ES-I3 (cell line): ENCODE measurements at regions not wholly inside any gene's neighbourhood (a gene's known extent, or its start where the extent isn't known, plus 50 kb on each side); places are given as distances from the start of the nearest gene placed in this dataset.

Source experiments
- H3K36me3 ChIP-seq: 2 replicates; pipeline ENCODE4 v1.6.1; 2013; ENCODE audit warnings: mild to moderate bottlenecking, low read length, control low read depth, moderate library complexity; ENCODE audit not compliant: insufficient read depth
- H3K4me1 ChIP-seq: 2 replicates; pipeline ENCODE4 v1.6.1; 2013; ENCODE audit warnings: mild to moderate bottlenecking, control low read depth, low read length; ENCODE audit not compliant: insufficient read depth
- H3K9ac ChIP-seq: 2 replicates; pipeline ENCODE4 v1.6.1; 2013; ENCODE audit warnings: low read depth, mild to moderate bottlenecking, low read length, moderate library complexity
- H3K9me3 ChIP-seq: 2 replicates; pipeline ENCODE4 v1.6.1; 2013; ENCODE audit warnings: mild to moderate bottlenecking, low read length, moderate library complexity; ENCODE audit not compliant: control insufficient read depth, insufficient read depth

DNA sequence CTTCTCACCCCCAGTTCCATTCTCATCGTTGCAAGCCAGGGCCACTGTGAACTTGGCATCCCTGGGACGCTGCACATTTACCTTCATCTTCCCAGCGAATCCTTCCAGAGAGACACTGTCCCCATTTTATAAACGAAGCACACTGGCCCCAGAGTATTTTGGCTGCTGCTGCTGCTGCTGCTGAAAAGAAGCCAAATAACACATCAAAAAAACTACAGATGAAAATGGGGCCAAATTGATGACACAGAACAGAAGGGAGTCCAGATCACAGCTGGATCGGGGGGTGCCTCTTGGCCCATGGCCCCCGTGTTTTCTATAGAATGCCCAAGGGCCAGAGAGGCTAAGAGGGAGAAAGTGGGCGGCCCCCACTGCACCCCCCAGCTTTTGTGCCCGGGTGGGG is 221.0 kb upstream of the IGF1R start:
- Histone ChIP-seq H3K9ac (no peak overlapping the region), H3K9me3 (no peaks in the 10 kb centered on the region; the same call in 1 of the 2 replicates), H3K4me1 (no peaks in the 10 kb centered on the region), H3K36me3 (no peaks in the 10 kb centered on the region)

DNA sequence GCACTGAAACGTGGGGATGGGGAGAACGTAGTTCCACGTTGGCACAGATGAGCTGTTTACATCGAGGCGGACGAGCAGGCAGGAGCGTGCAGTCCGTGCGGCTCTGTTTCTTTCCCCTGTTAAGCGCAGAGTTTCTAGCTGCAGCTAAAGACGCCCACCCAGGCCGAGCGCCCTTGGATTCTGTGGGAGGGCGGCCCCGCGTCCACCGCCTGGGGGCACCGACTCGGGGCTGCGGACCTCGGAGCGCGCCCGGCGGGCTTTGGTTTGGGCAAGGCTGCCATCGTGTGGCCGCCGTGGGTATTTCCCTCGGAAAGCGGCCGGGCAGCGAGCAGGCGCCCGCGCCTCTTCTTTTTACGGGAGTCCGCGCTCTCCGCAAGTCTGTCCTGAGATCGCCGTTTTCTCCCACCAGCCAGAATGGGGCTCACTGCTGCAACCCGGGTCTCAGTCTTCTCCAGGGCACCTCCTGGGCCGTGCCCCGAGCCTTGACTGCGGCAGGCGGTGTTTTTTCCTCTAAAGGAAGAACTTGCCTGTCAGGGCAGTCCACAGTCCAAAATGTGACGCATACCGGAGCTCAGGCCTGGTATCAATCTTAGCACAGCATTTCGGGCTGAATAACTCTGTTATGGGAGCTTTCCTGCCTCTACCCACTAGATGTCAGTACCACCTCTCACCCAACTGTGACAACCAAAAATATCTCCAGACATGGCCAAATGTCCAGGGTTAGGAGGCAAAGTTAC is 219.9 kb upstream of the IGF1R start:
- Histone ChIP-seq H3K9me3 (no peaks in the 10 kb centered on the region; the same call in 1 of the 2 replicates), H3K36me3 (no peaks in the 10 kb centered on the region), H3K4me1 (no peaks in the 10 kb centered on the region), H3K9ac (peak overlapping the region; percentile 47; the same call in 1 of the 2 replicates)

DNA sequence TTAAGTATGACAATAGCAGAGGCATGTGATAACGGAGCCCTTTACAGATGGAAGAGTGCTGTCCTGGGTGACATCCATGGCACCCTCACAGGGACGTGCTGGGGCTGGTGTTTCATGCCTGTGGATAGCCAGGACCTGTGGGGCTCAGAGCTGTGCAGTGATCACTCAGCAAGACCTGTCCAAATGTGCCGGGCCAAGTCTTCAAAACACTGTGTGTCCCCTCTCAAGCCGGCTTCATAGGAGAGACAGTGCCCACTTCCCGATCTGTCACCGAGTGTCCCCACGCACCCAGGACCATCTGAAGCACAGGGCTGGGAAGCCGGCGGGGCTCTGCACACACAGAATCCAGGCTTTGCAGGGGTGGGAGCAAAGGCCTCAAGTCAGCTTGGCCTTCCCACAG is 217.2 kb upstream of the IGF1R start:
- H3K9ac ChIP-seq, result no peak overlapping the region
- H3K4me1 ChIP-seq, result no peaks in the 10 kb centered on the region
- H3K36me3 ChIP-seq, result no peaks in the 10 kb centered on the region
- H3K9me3 ChIP-seq, result no peaks in the 10 kb centered on the region; the same call in 1 of the 2 replicates

DNA sequence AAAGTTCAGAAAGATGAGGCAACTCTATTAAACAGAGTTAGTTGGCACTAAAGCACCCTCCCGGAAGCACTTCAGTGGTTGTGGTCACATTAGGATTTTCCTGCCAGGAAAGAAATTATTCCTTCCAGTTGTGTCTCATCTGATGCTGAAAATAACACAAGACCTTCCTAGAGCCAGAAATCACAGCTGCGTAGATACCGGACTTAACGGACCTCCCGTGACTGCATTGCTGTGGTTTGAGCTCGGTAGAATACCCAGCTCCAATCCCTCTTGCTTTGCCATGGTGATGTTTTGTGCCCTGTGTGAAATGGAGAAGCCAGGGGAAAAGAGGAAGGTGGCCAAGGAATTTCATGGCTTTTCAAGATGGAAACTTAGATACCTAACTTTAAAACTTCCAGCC is 215.0 kb upstream of the IGF1R start:
- Histone ChIP-seq H3K9me3 (no peaks in the 10 kb centered on the region; the same call in 1 of the 2 replicates), H3K36me3 (no peaks in the 10 kb centered on the region)

DNA sequence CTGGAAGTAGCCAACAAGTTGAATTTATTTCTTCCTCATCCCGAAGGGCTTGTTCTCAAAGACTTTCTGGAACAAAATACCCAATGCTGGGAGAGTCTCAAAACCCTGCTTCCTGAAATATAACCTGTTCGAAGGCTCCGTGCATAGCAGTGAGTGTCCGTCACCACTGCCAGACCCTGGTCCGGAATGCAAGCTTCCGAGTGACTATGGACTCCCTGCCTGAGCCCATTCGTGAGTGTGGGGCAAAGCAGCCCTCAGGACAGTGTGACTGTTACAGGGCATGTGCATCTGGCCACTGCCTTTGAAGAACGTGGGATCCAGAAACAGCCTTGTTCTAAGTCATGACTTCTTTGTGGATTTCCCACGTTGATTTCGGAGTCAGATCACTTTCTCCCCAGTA is 214.5 kb upstream of the IGF1R start:
- Histone ChIP-seq H3K4me1 (no peaks in the 10 kb centered on the region), H3K9me3 (no peaks in the 10 kb centered on the region; the same call in 1 of the 2 replicates), H3K9ac (no peak overlapping the region), H3K36me3 (no peaks in the 10 kb centered on the region)

More for the DNA sequence above, 215.0 kb upstream of the IGF1R start:
- H3K4me1 ChIP-seq, result no peaks in the 10 kb centered on the region
- no peak overlapping the region for H3K9ac ChIP-seq

DNA sequence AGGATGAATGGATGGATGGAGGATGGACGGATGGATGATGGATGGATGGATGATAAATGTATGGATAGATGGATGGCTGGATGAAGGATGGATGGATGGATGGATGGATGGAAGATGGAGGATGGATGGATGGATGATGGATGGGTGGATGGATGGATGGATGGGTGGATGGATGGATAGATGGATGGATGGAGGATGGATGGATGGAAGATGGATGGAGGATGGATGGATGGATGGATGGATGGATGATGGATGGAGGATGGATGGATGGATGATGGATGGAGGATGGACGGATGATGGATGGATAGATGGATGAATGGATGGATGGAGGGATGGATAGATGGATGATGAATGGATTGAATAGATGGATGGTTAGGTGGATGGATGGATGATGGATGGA is 210.6 kb upstream of the IGF1R start:
- H3K36me3 ChIP-seq, result no peaks in the 10 kb centered on the region
- H3K9ac ChIP-seq, result no peak overlapping the region
- 0 out of 2 replicates have a peak, but pooled peaks cover under 1% of the 10 kb centered on the region for H3K4me1 ChIP-seq
- no peaks in the 10 kb centered on the region for H3K9me3 ChIP-seq

DNA sequence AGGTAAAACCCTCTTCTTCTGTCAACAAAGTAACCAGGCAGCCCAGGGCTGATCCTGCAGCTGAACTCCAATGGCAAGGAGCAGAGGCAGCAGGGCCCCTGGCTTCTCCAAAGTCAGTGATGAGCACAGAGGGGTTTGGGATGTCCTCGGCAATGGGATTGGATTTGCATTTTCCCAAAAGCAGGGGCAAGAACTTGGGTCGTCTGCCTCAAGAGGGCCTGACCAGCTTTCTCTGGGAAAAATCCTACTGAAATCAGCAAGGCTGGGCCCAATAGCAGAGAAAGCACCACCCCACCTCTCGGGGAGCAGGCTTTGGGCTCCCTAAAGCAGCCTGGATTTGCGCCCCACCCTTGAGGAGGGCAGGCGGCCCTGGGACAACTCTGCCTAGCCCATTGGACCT is 210.0 kb upstream of the IGF1R start:
- Histone ChIP-seq H3K4me1 (0 out of 2 replicates have a peak, but pooled peaks cover 6% of the 10 kb centered on the region), H3K9ac (no peak overlapping the region), H3K36me3 (no peaks in the 10 kb centered on the region), H3K9me3 (no peaks in the 10 kb centered on the region)

DNA sequence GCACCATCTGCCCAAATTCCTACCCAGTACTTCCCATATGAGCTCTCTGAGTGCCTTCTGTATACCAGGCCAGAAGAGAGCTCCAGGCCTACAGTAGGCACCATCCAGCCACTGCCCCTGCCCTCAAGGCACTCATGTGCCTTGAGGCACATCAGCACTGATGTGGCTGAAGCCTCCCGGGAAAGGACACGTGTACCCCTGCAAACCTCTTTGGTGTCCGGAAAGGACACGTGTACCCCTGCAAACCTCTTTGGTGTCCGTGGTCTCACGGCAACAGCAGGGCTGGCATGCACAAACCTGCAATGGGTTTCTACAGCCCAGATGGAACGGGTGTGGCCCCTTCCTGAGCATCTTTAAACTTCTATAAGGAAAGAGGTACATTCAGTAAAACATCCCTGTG is 209.4 kb upstream of the IGF1R start:
- Histone ChIP-seq H3K36me3 (no peaks in the 10 kb centered on the region), H3K9me3 (no peaks in the 10 kb centered on the region), H3K4me1 (0 out of 2 replicates have a peak, but pooled peaks cover 9% of the 10 kb centered on the region), H3K9ac (no peak overlapping the region)

DNA sequence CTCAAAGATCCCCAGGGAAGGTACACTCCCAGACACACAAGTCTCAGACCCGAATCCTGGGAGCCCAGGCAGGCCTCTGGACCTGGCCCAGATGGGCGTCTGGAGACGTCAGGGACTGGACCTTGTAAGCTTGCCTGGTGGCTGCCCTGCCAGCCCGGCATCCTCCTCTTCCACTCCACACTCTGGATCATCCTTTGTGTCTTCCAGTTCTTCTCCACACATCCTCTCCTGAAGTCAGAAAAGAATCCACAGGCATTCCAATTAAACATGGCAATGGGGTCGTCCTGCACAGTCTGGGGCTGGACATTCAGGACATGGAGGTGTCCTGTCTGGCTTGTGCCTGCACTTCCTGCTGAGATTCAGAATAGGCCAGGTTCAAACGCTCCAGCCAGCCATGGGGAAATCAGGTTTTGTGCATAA is 208.8 kb upstream of the IGF1R start:
- Histone ChIP-seq H3K4me1 (0 out of 2 replicates have a peak, but pooled peaks cover 9% of the 10 kb centered on the region), H3K9me3 (no peaks in the 10 kb centered on the region), H3K9ac (no peak overlapping the region), H3K36me3 (no peaks in the 10 kb centered on the region)

DNA sequence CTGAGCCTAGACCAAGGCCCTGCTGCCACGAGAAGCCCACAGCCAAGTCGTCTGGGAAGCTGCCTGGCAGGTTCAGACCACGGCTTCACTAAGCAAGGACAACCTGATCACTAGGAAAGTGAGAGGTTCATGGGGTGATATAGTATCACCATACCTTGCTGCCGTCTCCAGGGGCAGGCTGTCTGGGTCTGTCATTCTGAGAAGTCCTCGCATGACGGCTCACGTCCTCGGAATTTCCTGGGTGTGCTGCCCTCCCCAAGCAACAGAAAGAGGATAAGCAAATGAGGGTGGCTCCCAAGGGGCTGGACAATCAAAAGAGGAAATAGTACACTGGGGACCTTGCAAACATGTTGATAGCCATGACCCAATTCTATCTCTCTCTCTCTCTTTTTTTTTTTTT is 207.4 kb upstream of the IGF1R start:
- H3K36me3 ChIP-seq, result no peaks in the 10 kb centered on the region
- 0 out of 2 replicates have a peak, but pooled peaks cover 9% of the 10 kb centered on the region for H3K4me1 ChIP-seq
- H3K9ac ChIP-seq, result no peak overlapping the region
- no peaks in the 10 kb centered on the region for H3K9me3 ChIP-seq

DNA sequence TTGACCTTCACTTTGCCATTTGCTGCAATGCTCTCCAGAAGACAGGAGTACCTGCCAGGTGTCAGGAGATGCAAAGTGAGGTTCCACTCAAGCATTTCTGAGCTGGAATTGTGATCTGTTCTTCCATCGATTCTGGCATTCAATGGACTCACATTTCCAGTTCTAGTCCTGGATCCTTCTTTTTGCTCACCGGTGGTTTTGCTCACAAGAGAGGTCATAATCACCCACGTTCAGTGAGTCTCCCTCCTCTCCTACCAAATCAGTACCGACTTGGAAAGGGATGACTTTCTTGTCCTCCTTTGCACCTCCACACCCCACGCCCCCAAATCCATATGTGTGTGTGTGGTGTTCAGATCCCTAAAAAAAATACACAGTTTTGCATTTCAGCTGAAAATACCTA is 206.7 kb upstream of the IGF1R start:
- no peaks in the 10 kb centered on the region for H3K9me3 ChIP-seq
- 0 out of 2 replicates have a peak, but pooled peaks cover 9% of the 10 kb centered on the region for H3K4me1 ChIP-seq
- H3K9ac ChIP-seq, result no peak overlapping the region
- no peaks in the 10 kb centered on the region for H3K36me3 ChIP-seq

DNA sequence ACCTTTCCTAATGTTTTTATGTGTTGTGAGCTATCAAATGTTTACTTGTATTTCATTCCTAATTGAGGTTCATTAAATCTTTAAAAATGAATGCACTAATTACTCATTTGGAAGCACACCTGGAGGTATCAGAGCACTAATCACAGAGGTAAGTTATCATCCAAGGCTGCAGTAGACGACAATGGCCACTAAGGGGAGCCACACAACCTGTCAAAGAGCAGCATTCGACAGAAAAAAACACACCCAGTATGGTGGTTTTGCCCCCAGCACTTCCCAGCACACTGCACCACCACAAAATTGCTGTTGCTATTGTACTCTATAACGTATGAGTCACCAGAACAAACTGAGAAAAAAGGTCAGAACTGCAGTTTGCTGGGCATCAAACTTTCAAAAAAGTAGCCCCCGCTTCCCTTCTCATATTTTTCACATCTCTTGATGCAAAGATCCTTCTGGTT is 205.9 kb upstream of the IGF1R start:
- Histone ChIP-seq H3K9me3 (no peaks in the 10 kb centered on the region), H3K9ac (no peak overlapping the region), H3K4me1 (0 out of 2 replicates have a peak, but pooled peaks cover 9% of the 10 kb centered on the region), H3K36me3 (no peaks in the 10 kb centered on the region)

DNA sequence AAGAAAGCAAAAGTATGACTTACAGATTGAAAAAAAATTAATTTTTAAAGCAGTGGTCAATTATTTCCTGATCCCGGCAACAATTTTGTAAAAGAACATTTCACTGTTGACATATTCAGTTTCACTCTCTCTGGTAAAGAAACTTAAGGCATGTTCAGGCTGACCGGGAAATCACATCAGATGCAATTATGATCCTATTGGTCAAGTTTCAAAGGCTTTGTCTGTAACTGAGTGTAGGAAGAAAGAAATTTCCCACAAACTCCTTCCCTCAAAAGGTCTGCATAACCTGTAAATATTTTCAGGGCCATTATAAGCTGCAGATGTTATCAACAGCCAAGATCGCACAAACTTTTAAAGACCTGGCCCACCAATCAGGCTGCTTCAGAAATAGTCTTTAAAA is 205.4 kb upstream of the IGF1R start:
- Histone ChIP-seq H3K9ac (no peak overlapping the region), H3K9me3 (no peaks in the 10 kb centered on the region), H3K36me3 (no peaks in the 10 kb centered on the region), H3K4me1 (0 out of 2 replicates have a peak, but pooled peaks cover 9% of the 10 kb centered on the region)

DNA sequence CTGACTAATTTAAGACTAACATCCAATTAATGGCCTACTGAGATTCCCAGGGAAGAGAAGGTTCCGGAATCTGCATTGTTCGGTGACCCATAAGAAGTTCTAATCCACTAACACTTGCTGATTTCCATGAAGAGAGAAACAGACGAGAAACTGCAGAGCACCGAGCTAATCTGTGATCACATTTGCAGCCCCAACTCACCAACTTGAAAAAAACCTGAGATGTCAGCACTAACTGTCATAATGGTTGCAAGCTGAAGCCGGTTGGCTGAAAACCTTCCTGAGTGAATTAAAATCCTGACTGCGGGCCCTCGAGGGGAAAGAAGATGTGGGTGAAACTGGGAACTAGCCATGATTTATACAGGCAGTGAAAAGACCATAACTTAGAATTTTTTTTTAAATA is 204.8 kb upstream of the IGF1R start:
- no peaks in the 10 kb centered on the region for H3K9me3 ChIP-seq
- H3K36me3 ChIP-seq, result no peaks in the 10 kb centered on the region
- 0 out of 2 replicates have a peak, but pooled peaks cover 9% of the 10 kb centered on the region for H3K4me1 ChIP-seq
- H3K9ac ChIP-seq, result no peak overlapping the region

DNA sequence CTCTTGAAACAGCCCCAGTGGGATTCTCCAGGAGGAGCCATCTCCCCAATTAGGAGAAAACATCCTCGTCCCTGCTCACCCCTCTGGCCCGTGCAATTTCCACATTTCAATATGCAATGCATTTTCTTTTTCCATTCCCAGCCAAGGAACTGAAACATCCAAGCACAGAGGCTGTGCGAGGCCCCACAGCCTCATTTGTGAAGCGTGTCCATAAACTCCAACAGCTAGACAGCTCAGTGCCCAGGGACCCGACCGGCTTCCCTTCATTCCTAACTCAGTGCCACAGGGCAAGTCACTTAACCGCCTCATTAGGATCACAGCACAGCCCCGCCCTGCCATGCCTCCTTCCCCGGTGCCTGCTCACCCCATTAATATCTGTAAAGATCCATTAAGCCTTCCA is 204.2 kb upstream of the IGF1R start:
- Histone ChIP-seq H3K36me3 (no peaks in the 10 kb centered on the region), H3K4me1 (0 out of 2 replicates have a peak, but pooled peaks cover 9% of the 10 kb centered on the region), H3K9ac (no peak overlapping the region), H3K9me3 (no peaks in the 10 kb centered on the region)
